Muscle of arm (tissue), 1 donor: ENCODE measurements at regions not wholly inside any gene's neighbourhood (a gene's known extent, or its start where the extent isn't known, plus 50 kb on each side); places are given as distances from the start of the nearest gene placed in this dataset.
A peak's percentile ranks its signal among the peaks of the same experiment; 100 is the strongest.

Experiments
- DNase-seq: peaks from one replicate; pipeline ENCODE4 v3.0.0-alpha.2; 2013

GRCh38 chr13:74202129-74202813 lies 68.1 kb upstream of the KLF12 start:
- peak; percentile 14 for DNase-seq

DNA sequence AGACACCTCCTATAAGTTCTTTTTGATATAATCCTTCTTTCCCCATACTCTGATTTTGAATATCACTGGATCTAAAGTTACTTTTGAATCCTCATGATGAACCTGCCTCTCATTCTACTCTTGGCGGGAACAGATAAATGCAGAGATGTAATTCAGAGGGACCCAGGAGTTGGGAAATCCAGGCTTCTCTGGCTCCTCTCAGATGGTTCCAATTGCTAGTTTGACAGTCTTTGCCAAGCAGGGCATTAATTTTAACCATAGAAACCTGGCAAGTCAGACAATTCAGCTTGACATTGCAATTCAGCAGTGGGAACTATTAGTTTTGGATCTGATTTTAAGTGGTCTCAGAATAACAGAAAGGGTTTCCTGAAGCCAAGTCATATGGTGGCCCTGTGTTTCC lies 67.3 kb upstream of the KLF12 start:
- DNase-seq: no peak

GRCh38 chr13:74200081-74200480 lies 65.9 kb upstream of the KLF12 start:
- DNase-seq: no peak

GRCh38 chr13:74197677-74198429 lies 63.6 kb upstream of the KLF12 start:
- DNase-seq: no peak

- no peak for DNase-seq
Observed at GRCh38 chr13:74194846-74195245, 60.6 kb upstream of the KLF12 start.

DNA sequence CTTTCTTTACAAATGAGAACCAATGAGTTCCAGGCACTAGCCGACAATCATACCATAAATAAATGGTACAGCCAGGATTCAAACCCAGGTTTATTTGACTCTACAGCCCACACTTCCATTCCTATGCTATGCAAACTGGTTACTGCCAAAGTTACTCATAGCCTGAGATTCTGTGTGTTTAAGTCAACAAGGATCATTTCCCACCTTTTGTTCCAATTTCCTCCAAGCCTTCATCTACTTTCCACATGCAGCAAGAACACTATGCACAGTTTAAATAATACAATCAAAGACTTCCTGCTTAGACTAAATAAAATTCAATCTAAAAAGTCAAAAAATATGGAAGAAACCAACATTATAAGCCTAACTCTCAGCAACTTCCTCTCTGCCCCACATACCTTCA lies 59.2 kb upstream of the KLF12 start:
- no peak for DNase-seq

DNA sequence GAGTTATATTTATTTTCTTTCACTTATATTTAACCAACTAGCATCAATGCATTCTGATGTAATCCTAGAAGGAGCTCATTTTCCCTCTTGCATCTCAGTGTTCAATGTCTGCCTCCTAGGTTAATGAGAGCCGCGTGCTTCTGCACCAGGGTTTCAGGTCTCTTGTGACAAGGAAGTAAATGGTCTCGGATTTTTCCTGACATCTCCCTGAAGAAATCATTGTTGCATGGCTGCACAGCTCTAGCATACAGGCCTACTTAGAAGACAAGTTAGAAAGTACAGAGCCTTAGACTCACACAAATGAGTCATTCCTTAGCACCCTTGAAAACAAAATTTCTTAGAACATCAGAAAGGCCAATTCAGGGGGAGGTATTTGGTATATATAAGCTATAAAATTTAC lies 57.2 kb upstream of the KLF12 start:
- DNase-seq: no peak

DNA sequence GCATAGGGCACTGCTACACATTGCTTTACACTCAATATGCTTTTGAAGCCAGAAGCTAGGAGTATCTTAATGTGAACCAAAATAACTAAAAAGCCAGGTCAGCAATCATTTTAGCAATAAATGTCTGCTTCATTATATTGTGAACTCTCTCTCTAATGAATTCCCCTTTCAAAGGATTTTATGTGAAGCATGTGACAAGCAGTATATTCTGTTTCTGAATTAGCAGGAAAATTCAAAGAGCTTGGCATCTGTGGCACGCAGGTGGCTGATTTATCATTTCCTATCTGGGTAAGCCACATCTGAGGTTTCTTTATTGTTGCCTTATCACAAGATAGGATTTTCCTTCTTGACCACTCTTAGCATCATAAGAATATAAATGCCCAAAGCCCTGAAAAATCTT lies 56.8 kb upstream of the KLF12 start:
- DNase-seq: no peak

DNA sequence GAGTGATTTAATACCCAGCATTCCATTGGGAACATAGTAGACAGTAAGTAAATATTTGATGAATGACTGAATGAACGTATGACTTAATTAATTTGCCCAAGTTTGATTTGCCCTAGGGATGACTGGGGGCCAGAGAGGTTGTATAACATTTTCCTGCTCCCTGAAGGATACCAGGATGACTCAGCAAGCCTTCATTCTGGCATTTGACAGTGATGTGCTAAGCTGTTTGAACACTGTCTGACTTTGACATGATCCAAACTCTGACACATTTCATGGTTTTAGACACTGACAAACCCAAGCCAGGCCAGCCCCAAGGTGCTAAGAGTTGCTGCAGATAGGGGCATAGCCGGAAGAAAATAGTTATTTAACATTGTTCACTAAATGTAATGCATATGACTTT lies 53.4 kb upstream of the KLF12 start:
- no peak for DNase-seq

GRCh38 chr13:74184283-74184682 lies 50.1 kb upstream of the KLF12 start:
- no peak for DNase-seq
